Mucosa of descending colon (tissue), 3 donors: ENCODE measurements at regions not wholly inside any gene's neighbourhood (a gene's known extent, or its start where the extent isn't known, plus 50 kb on each side); places are given as distances from the start of the nearest gene placed in this dataset.
A peak's percentile ranks its signal among the peaks of the same experiment; 100 is the strongest.

Experiments
- ATAC-seq: fragments of 200-7000 bp; cut with Tn5 transposase; one replicate; pipeline ENCODE4 v1.9.1; 2020; ENCODE audit warnings: mild to moderate bottlenecking, moderate library complexity
- DNase-seq, 3 donors: peaks; one replicate each; pipeline ENCODE4 v3.0.0-alpha.2; 2020
- H3K36me3 ChIP-seq: fragments of 200-600 bp; one replicate; pipeline ENCODE4 v1.8.0; 2021; ENCODE audit warnings: low read depth, mild to moderate bottlenecking
- H3K4me1 ChIP-seq: fragments of 200-600 bp; one replicate; pipeline ENCODE4 v1.8.0; 2021; ENCODE audit warnings: low read depth, mild to moderate bottlenecking
- H3K4me3 ChIP-seq: fragments of 200-600 bp; one replicate; pipeline ENCODE4 v1.8.0; 2021; ENCODE audit warnings: mild to moderate bottlenecking
- H3K9me3 ChIP-seq: fragments of 200-600 bp; one replicate; pipeline ENCODE4 v1.8.0; 2021; ENCODE audit warnings: mild to moderate bottlenecking
- CTCF ChIP-seq: fragments of 200-600 bp; IDR thresholded peaks from one replicate; pipeline ENCODE4 v1.8.0; 2022; ENCODE audit warnings: antibody characterized with exemption, mild to moderate bottlenecking
- intact Hi-C, 2 donors: fragments of 100-400 bp; cut with DNase I in 1 of 2; cut with micrococcal nuclease in 1 of 2; formaldehyde crosslinking; loops; one replicate each; pipeline versions ENCODE4 v1.11.0 to v1.11.1; 2022; cut with DNase I, micrococcal nuclease
- donor health status: DM: no; HTN: no; CAD: no; lungs with moderate emphysema.
- donor health status: DM: no; HTN: no; CAD: no.
- donor health status: DM: no; HTN: yes; CAD: no.

- no peaks in the 10 kb centered on the region for H3K9me3 ChIP-seq
- no peaks in the 10 kb centered on the region for H3K36me3 ChIP-seq
- H3K4me3 ChIP-seq = no peak overlapping the region
- no peak for ATAC-seq
- intact Hi-C loops = no loop called here
- TF ChIP-seq CTCF = no peak
- no peaks in the 10 kb centered on the region for H3K4me1 ChIP-seq
- DNase-seq = no peak
Measured at GRCh38 chr16:22681554-22682291, 132.2 kb upstream of the HS3ST2 start.

GRCh38 chr16:22683258-22683657 is 130.7 kb upstream of the HS3ST2 start:
- H3K9me3 ChIP-seq = peaks cover 6% of the 10 kb centered on the region
- ATAC-seq = no peak
- TF ChIP-seq CTCF = no peak

GRCh38 chr16:22683730-22684573 is 130.0 kb upstream of the HS3ST2 start:
- no peak for TF ChIP-seq CTCF
- intact Hi-C loops = no loop called here

More at GRCh38 chr16:22683258-22683657, 130.7 kb upstream of the HS3ST2 start:
- intact Hi-C loops = no loop called here
- Histone ChIP-seq H3K36me3 (no peaks in the 10 kb centered on the region), H3K4me3 (no peak overlapping the region), H3K4me1 (no peaks in the 10 kb centered on the region)
- DNase-seq = no peak

GRCh38 chr16:22684574-22685458 is 129.1 kb upstream of the HS3ST2 start:
- intact Hi-C loops = no loop called here
- TF ChIP-seq CTCF = no peak
- no peak overlapping the region for H3K4me3 ChIP-seq
- H3K4me1 ChIP-seq = no peaks in the 10 kb centered on the region
- ATAC-seq (peak; percentile 71), DNase-seq (no peak)
- H3K36me3 ChIP-seq = no peaks in the 10 kb centered on the region
- H3K9me3 ChIP-seq = peaks cover 6% of the 10 kb centered on the region

More at GRCh38 chr16:22683730-22684573, 130.0 kb upstream of the HS3ST2 start:
- ATAC-seq (no peak), DNase-seq (no peak)
- Histone ChIP-seq H3K4me1 (no peaks in the 10 kb centered on the region), H3K36me3 (no peaks in the 10 kb centered on the region), H3K9me3 (peaks cover 6% of the 10 kb centered on the region), H3K4me3 (no peak overlapping the region)

GRCh38 chr16:22685459-22685830 is 128.5 kb upstream of the HS3ST2 start:
- no peaks in the 10 kb centered on the region for H3K36me3 ChIP-seq
- peaks cover 6% of the 10 kb centered on the region for H3K9me3 ChIP-seq
- TF ChIP-seq CTCF = no peak
- no peak overlapping the region for H3K4me3 ChIP-seq
- intact Hi-C loops = no loop called here
- H3K4me1 ChIP-seq = no peaks in the 10 kb centered on the region
- peak in 1 of 3 donors; percentile 23 for DNase-seq
- ATAC-seq = peak; percentile 42
